ENCODE measurements at regions not wholly inside any gene's neighbourhood (a gene's known extent, or its start where the extent isn't known, plus 50 kb on each side); places are given as distances from the start of the nearest gene placed in this dataset.

DNA sequence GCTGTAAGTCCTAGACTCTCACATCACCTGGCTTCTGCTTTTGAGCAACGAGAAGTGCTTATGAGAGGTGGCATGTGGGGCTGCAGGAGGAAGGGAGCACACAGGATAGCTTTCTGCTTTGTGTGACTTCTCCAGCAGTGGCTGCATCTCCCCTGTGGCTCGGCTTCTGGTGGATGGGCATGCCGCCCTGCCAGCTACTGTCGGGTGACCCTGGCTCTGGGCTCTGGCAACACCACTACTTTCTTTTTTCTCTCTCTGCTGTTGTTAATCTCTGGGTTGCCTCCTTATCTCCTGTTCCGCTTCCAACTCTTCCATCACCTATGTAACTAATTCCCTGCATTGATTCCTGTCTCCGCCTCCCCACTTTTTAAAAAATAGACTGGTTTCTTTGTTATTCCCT is 209.1 kb upstream of the DAAM1 start:
- Mint-ChIP-seq H3K27ac (no peak overlapping the region), H3K4me1 (no peaks in the 10 kb centered on the region), H3K36me3 (ENCODE audit: insufficient read depth in 1 of 3, low read depth in 3 of 3) (no peaks in the 10 kb centered on the region; a peak in 1 of 7 replicates), H3K4me3 (no peak overlapping the region), H3K27me3 (ENCODE audit: low read depth) (peaks cover 2% of the 10 kb centered on the region; the same call in 1 of the 2 replicates), H3K9me3 (no peaks in the 10 kb centered on the region; a peak in 1 of 5 replicates)
- H2BK20ac ChIP-seq (ENCODE audit: low read depth, low read length, poor library complexity, severe bottlenecking) = no peak overlapping the region
- DNase-seq = no peak
- WGBS (ENCODE audit: extremely low coverage, insufficient read length, low lambda C conversion rate) = no CpG with 5 or more reads among the region's 6 CpGs
- H2BK12ac ChIP-seq (ENCODE audit: insufficient read length, low read depth, low read length) = no peak overlapping the region
- H4K20me1 ChIP-seq (ENCODE audit: control insufficient read depth, insufficient read depth, insufficient read length) = no peaks in the 10 kb centered on the region
- no peak overlapping the region for H3T11ph ChIP-seq (ENCODE audit: low read length)
- no peak overlapping the region for H3K18ac ChIP-seq (ENCODE audit: insufficient read length, low read depth, low read length)
- no peak overlapping the region for H2BK15ac ChIP-seq (ENCODE audit: low read depth, low read length)
- H3K23ac ChIP-seq (ENCODE audit: insufficient read length, low read depth, low read length) = no peak overlapping the region
- H3K27ac ChIP-seq (ENCODE audit: insufficient read length, low read depth, low read length) = no peak overlapping the region
- TF ChIP-seq, protein P1, sequence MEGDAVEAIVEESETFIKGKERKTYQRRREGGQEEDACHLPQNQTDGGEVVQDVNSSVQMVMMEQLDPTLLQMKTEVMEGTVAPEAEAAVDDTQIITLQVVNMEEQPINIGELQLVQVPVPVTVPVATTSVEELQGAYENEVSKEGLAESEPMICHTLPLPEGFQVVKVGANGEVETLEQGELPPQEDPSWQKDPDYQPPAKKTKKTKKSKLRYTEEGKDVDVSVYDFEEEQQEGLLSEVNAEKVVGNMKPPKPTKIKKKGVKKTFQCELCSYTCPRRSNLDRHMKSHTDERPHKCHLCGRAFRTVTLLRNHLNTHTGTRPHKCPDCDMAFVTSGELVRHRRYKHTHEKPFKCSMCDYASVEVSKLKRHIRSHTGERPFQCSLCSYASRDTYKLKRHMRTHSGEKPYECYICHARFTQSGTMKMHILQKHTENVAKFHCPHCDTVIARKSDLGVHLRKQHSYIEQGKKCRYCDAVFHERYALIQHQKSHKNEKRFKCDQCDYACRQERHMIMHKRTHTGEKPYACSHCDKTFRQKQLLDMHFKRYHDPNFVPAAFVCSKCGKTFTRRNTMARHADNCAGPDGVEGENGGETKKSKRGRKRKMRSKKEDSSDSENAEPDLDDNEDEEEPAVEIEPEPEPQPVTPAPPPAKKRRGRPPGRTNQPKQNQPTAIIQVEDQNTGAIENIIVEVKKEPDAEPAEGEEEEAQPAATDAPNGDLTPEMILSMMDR (conservative IDR thresholded peaks at IDR 0.05) = no peak
- H3K14ac ChIP-seq (ENCODE audit: insufficient read depth, low read length) = no peak overlapping the region
- H3K4me1 ChIP-seq (ENCODE audit: insufficient read depth, low read length) = no peaks in the 10 kb centered on the region
- no peaks in the 10 kb centered on the region for H3K27me3 ChIP-seq (ENCODE audit: insufficient read depth, low read length)
- H3K9me3 ChIP-seq (ENCODE audit: control insufficient read depth, low read depth, low read length) = no peaks in the 10 kb centered on the region
- no peaks in the 10 kb centered on the region for H3K23me2 ChIP-seq (ENCODE audit: insufficient read length, low read depth, low read length, poor library complexity, severe bottlenecking)
- H3K79me1 ChIP-seq (ENCODE audit: insufficient read depth, low read depth, low read length, poor library complexity, severe bottlenecking) = no peaks in the 10 kb centered on the region
- H4K91ac ChIP-seq (ENCODE audit: insufficient read length, low read depth, low read length) = no peak overlapping the region
- no peak overlapping the region for H3K9ac ChIP-seq (ENCODE audit: extremely low read depth, insufficient read length, low read length)
- no peak overlapping the region for H2BK5ac ChIP-seq (ENCODE audit: insufficient read length, low read length)
- no peak overlapping the region for H2AFZ ChIP-seq (ENCODE audit: low read length)
- no peak overlapping the region for H2AK5ac ChIP-seq (ENCODE audit: insufficient read length, low read length)
- no peaks in the 10 kb centered on the region for H3K79me2 ChIP-seq (ENCODE audit: insufficient read depth, low read length)
- no peak overlapping the region for H4K8ac ChIP-seq (replicated peaks; ENCODE audit: insufficient read length, low read depth, low read length)
- no peak overlapping the region for H3K56ac ChIP-seq (ENCODE audit: insufficient read length, low read depth, low read length)
- H4K5ac ChIP-seq (ENCODE audit: insufficient read length, low read depth, low read length) = no peak overlapping the region
- H2BK120ac ChIP-seq (ENCODE audit: low read depth, low read length, poor library complexity, severe bottlenecking) = no peak overlapping the region
- no peak overlapping the region for H3K4ac ChIP-seq (ENCODE audit: low read depth, low read length)
- H3K4me2 ChIP-seq (ENCODE audit: insufficient read depth, insufficient read length, low read length) = no peak overlapping the region
